Neural progenitor cell (in vitro differentiated cells): ENCODE measurements at regions not wholly inside any gene's neighbourhood (a gene's known extent, or its start where the extent isn't known, plus 50 kb on each side); places are given as distances from the start of the nearest gene placed in this dataset.

Experiments used
- EZH2 ChIP-seq: fragments of 200-600 bp; sonication (generic); IDR thresholded peaks from 2 replicates; pipeline ENCODE4 v1.6.1; 2017; ENCODE audit warnings: antibody characterized with exemption, mild to moderate bottlenecking, moderate library complexity
- EZH2phosphoT487 ChIP-seq: fragments of 200-600 bp; sonication (generic); IDR thresholded peaks from 2 replicates; pipeline ENCODE4 v1.6.1; 2017; ENCODE audit warnings: antibody characterized with exemption
- TF ChIP-seq, protein P1 (sequence below): fragments of 200-600 bp; sonication (generic); IDR thresholded peaks from 2 replicates; pipeline ENCODE4 v1.5.1; 2017; ENCODE audit warnings: antibody characterized with exemption, mild to moderate bottlenecking

DNA sequence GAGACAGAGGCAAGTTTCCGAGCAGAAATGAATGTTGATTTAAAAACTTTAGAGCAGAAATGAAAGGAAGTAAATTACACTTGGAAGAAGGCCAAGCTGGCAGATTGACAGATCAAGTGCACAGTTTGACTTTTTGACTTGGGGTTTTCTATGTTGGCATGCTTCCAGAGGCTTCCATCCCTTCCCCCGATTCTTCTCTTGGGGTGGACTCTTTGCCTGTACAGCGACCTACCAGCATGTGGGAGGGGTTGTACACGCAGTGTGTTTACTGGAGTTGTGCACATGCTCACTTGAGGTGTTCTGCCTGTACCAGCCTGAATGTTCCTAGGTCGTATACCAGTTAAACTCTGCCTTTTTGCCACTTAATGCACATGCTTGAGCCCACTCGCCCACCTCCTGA lies 701.5 kb upstream of the GBE1 start:
- TF ChIP-seq, protein P1, sequence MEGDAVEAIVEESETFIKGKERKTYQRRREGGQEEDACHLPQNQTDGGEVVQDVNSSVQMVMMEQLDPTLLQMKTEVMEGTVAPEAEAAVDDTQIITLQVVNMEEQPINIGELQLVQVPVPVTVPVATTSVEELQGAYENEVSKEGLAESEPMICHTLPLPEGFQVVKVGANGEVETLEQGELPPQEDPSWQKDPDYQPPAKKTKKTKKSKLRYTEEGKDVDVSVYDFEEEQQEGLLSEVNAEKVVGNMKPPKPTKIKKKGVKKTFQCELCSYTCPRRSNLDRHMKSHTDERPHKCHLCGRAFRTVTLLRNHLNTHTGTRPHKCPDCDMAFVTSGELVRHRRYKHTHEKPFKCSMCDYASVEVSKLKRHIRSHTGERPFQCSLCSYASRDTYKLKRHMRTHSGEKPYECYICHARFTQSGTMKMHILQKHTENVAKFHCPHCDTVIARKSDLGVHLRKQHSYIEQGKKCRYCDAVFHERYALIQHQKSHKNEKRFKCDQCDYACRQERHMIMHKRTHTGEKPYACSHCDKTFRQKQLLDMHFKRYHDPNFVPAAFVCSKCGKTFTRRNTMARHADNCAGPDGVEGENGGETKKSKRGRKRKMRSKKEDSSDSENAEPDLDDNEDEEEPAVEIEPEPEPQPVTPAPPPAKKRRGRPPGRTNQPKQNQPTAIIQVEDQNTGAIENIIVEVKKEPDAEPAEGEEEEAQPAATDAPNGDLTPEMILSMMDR = no peak
- TF ChIP-seq EZH2phosphoT487 (no peak), EZH2 (no peak)
